Right hindlimb (tissue), 1 donor: ENCODE measurements at regions not wholly inside any gene's neighbourhood (a gene's known extent, or its start where the extent isn't known, plus 50 kb on each side); places are given as distances from the start of the nearest gene placed in this dataset.
"Not testable (repeated sequence)": the region's sequence is repeated elsewhere in the genome, so short reads cannot be mapped to it uniquely, and the experiment has no call there.

ENCODE experiments used
- DNase-seq: peaks from one replicate; pipeline ENCODE4 v3.0.0-alpha.2; 2018

- DNase-seq, result no peak
Observed at GRCh38 chr14:40463886-40464285, 1031.7 kb upstream of the FBXO33 start.

- no peak for DNase-seq
Observed at GRCh38 chr14:40452674-40453073, 1020.4 kb upstream of the FBXO33 start.

- no peak for DNase-seq
Observed at GRCh38 chr14:40447017-40447416, 1014.8 kb upstream of the FBXO33 start.

- no peak for DNase-seq
Observed at GRCh38 chr14:40445020-40445419, 1012.8 kb upstream of the FBXO33 start.

- no peak for DNase-seq
Observed at GRCh38 chr14:40436551-40436950, 1004.3 kb upstream of the FBXO33 start.

GRCh38 chr14:40417777-40418401 is 985.7 kb upstream of the FBXO33 start:
- no peak for DNase-seq

GRCh38 chr14:40416565-40416964 is 984.3 kb upstream of the FBXO33 start:
- DNase-seq, result no peak

GRCh38 chr14:40414386-40414785 is 982.2 kb upstream of the FBXO33 start:
- DNase-seq, result no peak

GRCh38 chr14:40413136-40413535 is 980.9 kb upstream of the FBXO33 start:
- no peak for DNase-seq

- no peak for DNase-seq
Observed at GRCh38 chr14:40410708-40411107, 978.5 kb upstream of the FBXO33 start.

GRCh38 chr14:40402957-40403356 is 970.7 kb upstream of the FBXO33 start:
- no peak for DNase-seq

GRCh38 chr14:40398981-40399380 is 966.7 kb upstream of the FBXO33 start:
- DNase-seq, result no peak

GRCh38 chr14:40394634-40395340 is 962.6 kb upstream of the FBXO33 start:
- DNase-seq, result no peak

GRCh38 chr14:40393143-40393542 is 960.9 kb upstream of the FBXO33 start:
- DNase-seq, result no peak

- DNase-seq, result no peak
Observed at GRCh38 chr14:40386433-40386832, 954.2 kb upstream of the FBXO33 start.

- DNase-seq, result no peak
Observed at GRCh38 chr14:40374221-40374620, 942.0 kb upstream of the FBXO33 start.

- DNase-seq, result no peak
Observed at GRCh38 chr14:40371011-40371410, 938.8 kb upstream of the FBXO33 start.

GRCh38 chr14:40368314-40368713 is 936.1 kb upstream of the FBXO33 start:
- DNase-seq, result no peak

GRCh38 chr14:40367717-40368116 is 935.5 kb upstream of the FBXO33 start:
- DNase-seq, result no peak

GRCh38 chr14:40365305-40365704 is 933.1 kb upstream of the FBXO33 start:
- no peak for DNase-seq

- DNase-seq, result no peak
Observed at GRCh38 chr14:40362856-40363255, 930.6 kb upstream of the FBXO33 start.

- no peak for DNase-seq
Observed at GRCh38 chr14:40354754-40355153, 922.5 kb upstream of the FBXO33 start.

GRCh38 chr14:40348104-40348503 is 915.9 kb upstream of the FBXO33 start:
- DNase-seq, result not testable (repeated sequence)

- DNase-seq, result no peak
Observed at GRCh38 chr14:40347675-40348074, 915.4 kb upstream of the FBXO33 start.

GRCh38 chr14:40346275-40346674 is 914.0 kb upstream of the FBXO33 start:
- DNase-seq, result no peak
